PFSK-1 (cell line): ENCODE measurements at regions not wholly inside any gene's neighbourhood (a gene's known extent, or its start where the extent isn't known, plus 50 kb on each side); places are given as distances from the start of the nearest gene placed in this dataset.

Experiments
- FOXP2 ChIP-seq: optimal IDR thresholded peaks from 2 replicates; pipeline ENCODE3; 2011; ENCODE audit warnings: borderline replicate concordance, control low read depth, inconsistent platforms; ENCODE audit not compliant: insufficient read depth; ENCODE audit errors: extremely low read length, extremely low read depth
- POLR2AphosphoS5 ChIP-seq: IDR thresholded peaks from 2 replicates; pipeline ENCODE4 v1.6.1; 2012; ENCODE audit warnings: low read depth, mild to moderate bottlenecking, control low read depth, low read length, moderate library complexity
- SIN3A ChIP-seq: IDR thresholded peaks from 2 replicates; pipeline ENCODE4 v1.6.1; 2012; ENCODE audit warnings: mild to moderate bottlenecking, low read length, moderate library complexity, borderline replicate concordance; ENCODE audit not compliant: insufficient read depth
- TAF1 ChIP-seq: IDR thresholded peaks from 2 replicates; pipeline ENCODE4 v1.6.1; 2012; ENCODE audit warnings: low read length, control low read depth, borderline replicate concordance; ENCODE audit not compliant: insufficient read depth
- TF ChIP-seq, protein P1 (sequence below), 2 experiments: IDR thresholded peaks; 2 replicates each; pipeline versions ENCODE4 v1.6.1 to v1.8.0; 2011 to 2012; ENCODE audit warnings: low read depth in 2 of 2, low read length in 2 of 2, control low read depth in 1 of 2, inconsistent platforms in 1 of 2, mild to moderate bottlenecking in 1 of 2, moderate library complexity in 1 of 2; ENCODE audit not compliant: insufficient read depth in 1 of 2

DNA sequence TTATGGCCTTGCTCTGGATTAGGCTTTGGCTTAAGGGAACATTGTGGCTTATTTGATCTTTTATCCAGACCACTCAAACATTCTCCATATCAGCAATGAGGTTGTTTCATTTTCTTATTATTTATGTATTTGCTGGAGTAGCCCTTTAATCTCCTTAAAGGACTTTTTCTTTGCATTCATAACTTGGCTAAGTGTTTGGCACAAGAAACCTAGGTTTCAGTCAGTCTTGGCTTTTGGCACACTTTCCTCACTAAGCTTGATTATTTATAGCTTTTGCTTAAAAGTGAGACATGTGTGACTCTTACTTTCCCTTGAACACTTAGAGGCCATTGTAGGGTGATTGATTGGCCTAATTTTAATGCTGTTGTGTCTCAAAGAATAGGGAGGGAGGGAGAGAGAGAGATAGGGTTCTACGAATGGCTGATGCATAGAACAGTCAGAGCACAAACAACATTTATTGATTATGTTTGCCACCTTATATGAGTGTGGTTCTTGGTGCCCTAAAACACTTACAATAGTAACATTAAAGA, 2265.3 kb upstream of the C9orf72 start:
- TF ChIP-seq TAF1 (no peak), FOXP2 (no peak), SIN3A (no peak), POLR2AphosphoS5 (no peak)
- TF ChIP-seq, protein P1, sequence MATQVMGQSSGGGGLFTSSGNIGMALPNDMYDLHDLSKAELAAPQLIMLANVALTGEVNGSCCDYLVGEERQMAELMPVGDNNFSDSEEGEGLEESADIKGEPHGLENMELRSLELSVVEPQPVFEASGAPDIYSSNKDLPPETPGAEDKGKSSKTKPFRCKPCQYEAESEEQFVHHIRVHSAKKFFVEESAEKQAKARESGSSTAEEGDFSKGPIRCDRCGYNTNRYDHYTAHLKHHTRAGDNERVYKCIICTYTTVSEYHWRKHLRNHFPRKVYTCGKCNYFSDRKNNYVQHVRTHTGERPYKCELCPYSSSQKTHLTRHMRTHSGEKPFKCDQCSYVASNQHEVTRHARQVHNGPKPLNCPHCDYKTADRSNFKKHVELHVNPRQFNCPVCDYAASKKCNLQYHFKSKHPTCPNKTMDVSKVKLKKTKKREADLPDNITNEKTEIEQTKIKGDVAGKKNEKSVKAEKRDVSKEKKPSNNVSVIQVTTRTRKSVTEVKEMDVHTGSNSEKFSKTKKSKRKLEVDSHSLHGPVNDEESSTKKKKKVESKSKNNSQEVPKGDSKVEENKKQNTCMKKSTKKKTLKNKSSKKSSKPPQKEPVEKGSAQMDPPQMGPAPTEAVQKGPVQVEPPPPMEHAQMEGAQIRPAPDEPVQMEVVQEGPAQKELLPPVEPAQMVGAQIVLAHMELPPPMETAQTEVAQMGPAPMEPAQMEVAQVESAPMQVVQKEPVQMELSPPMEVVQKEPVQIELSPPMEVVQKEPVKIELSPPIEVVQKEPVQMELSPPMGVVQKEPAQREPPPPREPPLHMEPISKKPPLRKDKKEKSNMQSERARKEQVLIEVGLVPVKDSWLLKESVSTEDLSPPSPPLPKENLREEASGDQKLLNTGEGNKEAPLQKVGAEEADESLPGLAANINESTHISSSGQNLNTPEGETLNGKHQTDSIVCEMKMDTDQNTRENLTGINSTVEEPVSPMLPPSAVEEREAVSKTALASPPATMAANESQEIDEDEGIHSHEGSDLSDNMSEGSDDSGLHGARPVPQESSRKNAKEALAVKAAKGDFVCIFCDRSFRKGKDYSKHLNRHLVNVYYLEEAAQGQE (IDR thresholded peaks at IDR 0.05; ENCODE audit: insufficient read depth in 1 of 2, low read depth in 2 of 2, low read length in 2 of 2): no peak

DNA sequence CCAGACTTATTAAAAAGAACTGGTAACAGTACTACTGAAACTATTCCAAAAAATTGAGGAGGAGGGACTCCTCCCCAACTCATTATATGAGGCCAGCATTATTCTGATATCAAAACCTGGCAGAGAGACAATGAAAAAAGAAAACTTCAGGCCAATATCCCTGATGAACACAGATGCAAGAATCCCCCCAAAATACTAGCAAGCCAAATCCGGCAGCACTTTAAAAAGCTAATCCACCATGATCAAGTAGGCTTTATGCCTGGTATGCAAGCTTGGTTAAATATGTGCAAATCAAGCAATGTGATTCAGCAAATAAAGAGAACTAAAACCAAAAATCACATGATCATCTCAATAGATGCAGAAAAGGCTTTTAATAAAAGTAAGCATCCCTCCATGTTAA, 2271.0 kb upstream of the C9orf72 start:
- TF ChIP-seq FOXP2 (no peak), POLR2AphosphoS5 (no peak), TAF1 (no peak), SIN3A (no peak)
- TF ChIP-seq, protein P1 (IDR thresholded peaks at IDR 0.05; ENCODE audit: insufficient read depth in 1 of 2, low read depth in 2 of 2, low read length in 2 of 2): no peak

DNA sequence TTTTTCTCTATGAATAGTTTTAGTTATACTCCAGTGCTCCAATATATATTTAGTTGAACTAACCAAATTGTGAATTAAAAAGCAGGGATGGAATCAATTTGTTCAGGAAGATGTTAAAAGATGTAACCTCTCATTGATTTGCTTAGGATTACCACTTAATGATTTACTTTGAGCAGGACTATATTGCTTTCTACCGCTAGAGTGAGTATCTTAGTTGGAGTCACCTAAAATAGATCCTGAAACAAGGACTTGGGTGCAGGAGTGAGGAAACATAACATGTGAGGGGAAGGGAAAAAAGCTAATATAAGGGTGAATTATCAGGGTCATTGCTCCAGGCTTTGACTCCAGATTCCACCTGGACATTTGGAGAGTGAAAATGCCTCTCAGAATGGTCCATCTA, 2277.4 kb upstream of the C9orf72 start:
- TF ChIP-seq, protein P1 (IDR thresholded peaks at IDR 0.05; ENCODE audit: insufficient read depth in 1 of 2, low read depth in 2 of 2, low read length in 2 of 2): no peak
- TF ChIP-seq FOXP2: no peak
- TF ChIP-seq TAF1: no peak
- no peak for TF ChIP-seq POLR2AphosphoS5
- TF ChIP-seq SIN3A: no peak

DNA sequence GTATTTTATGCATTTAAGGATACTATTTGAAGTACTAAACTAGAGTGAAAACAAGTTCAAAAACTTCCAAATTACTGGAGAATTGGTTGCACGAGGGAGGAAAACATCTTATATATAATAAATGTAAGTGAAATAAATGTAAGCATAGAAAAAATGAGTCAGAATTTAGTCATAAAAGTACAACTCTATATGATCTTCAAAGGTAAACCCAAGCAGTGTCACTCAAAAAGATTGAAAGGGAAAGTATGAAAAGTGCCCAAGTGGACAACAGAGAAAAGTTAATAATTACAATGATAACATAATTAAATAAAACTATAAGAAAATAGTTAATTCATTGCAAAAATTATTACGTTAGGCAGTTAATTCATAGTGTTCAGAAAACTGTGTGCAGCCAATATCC, 2288.5 kb upstream of the C9orf72 start:
- TF ChIP-seq POLR2AphosphoS5: no peak
- TF ChIP-seq SIN3A: no peak

DNA sequence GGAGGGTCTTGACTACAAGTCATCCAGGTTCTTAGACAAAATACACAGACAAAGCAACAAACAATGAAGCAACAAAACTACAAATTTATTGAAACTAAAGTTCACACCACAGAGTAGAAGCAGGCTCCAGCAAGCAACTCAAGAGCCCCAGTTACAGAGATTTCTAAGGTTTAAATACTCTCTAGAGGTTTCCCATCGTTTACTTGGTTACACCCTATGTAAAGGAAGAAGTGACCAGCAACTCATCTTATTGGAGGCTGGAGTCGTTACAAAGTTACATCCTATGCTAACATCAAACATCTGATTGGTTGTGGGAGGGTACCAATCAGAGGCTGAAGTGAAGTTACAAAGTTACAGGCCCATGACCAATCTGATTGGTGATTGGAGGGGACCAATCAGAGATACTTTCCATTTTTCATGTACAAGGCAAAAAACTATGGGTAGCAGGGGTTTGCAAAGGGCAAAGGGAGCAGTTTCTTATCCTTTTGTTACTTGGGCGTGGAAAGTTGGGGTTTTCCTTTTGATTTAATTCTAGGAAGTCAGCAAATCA, 2292.6 kb upstream of the C9orf72 start:
- no peak for TF ChIP-seq FOXP2
- no peak for TF ChIP-seq POLR2AphosphoS5
- TF ChIP-seq TAF1: no peak
- no peak for TF ChIP-seq SIN3A
- TF ChIP-seq, protein P1 (IDR thresholded peaks at IDR 0.05; ENCODE audit: insufficient read depth in 1 of 2, low read depth in 2 of 2, low read length in 2 of 2): no peak
